ENCODE measurements at regions not wholly inside any gene's neighbourhood (a gene's known extent, or its start where the extent isn't known, plus 50 kb on each side); places are given as distances from the start of the nearest gene placed in this dataset.

GRCh38 chr13:63853816-63854215, 2438.2 kb upstream of the PCDH20 start:
- H3K27me3 Mint-ChIP-seq: no peaks in the 10 kb centered on the region
- DNase-seq (ENCODE audit: low spot score, unreplicated experiment): no peak
- TF ChIP-seq CTCF (IDR thresholded peaks at IDR 0.05; ENCODE audit: unreplicated experiment): no peak
- no peak overlapping the region for H3K27ac Mint-ChIP-seq
- H3K4me1 Mint-ChIP-seq (ENCODE audit: low read depth): peaks cover 11% of the 10 kb centered on the region
- no peaks in the 10 kb centered on the region for H3K36me3 Mint-ChIP-seq (ENCODE audit: insufficient read depth)
- H3K9me3 Mint-ChIP-seq (ENCODE audit: low read depth): no peaks in the 10 kb centered on the region
- no peak overlapping the region for H3K4me3 Mint-ChIP-seq (ENCODE audit: low read depth)

GRCh38 chr13:63851526-63851925, 2435.9 kb upstream of the PCDH20 start:
- H3K27me3 Mint-ChIP-seq: no peaks in the 10 kb centered on the region
- no peak overlapping the region for H3K4me3 Mint-ChIP-seq (ENCODE audit: low read depth)

GRCh38 chr13:63843766-63844699, 2428.4 kb upstream of the PCDH20 start:
- no peak for TF ChIP-seq CTCF (IDR thresholded peaks at IDR 0.05; ENCODE audit: unreplicated experiment)
- Mint-ChIP-seq H3K27ac (no peak overlapping the region), H3K9me3 (ENCODE audit: low read depth) (no peaks in the 10 kb centered on the region), H3K36me3 (ENCODE audit: insufficient read depth) (no peaks in the 10 kb centered on the region), H3K4me3 (ENCODE audit: low read depth) (no peak overlapping the region), H3K27me3 (no peaks in the 10 kb centered on the region), H3K4me1 (ENCODE audit: low read depth) (no peaks in the 10 kb centered on the region)
- no peak for DNase-seq (ENCODE audit: low spot score, unreplicated experiment)

More at GRCh38 chr13:63851526-63851925, 2435.9 kb upstream of the PCDH20 start:
- Mint-ChIP-seq H3K4me1 (ENCODE audit: low read depth) (peaks cover 11% of the 10 kb centered on the region), H3K36me3 (ENCODE audit: insufficient read depth) (no peaks in the 10 kb centered on the region), H3K27ac (no peak overlapping the region), H3K9me3 (ENCODE audit: low read depth) (no peaks in the 10 kb centered on the region)
- DNase-seq (ENCODE audit: low spot score, unreplicated experiment): no peak
- no peak for TF ChIP-seq CTCF (IDR thresholded peaks at IDR 0.05; ENCODE audit: unreplicated experiment)

GRCh38 chr13:63842102-63842501, 2426.5 kb upstream of the PCDH20 start:
- no peaks in the 10 kb centered on the region for H3K36me3 Mint-ChIP-seq (ENCODE audit: insufficient read depth)

More at GRCh38 chr13:63842102-63842501, 2426.5 kb upstream of the PCDH20 start:
- no peak for TF ChIP-seq CTCF (IDR thresholded peaks at IDR 0.05; ENCODE audit: unreplicated experiment)
- DNase-seq (ENCODE audit: low spot score, unreplicated experiment): no peak
- Mint-ChIP-seq H3K4me3 (ENCODE audit: low read depth) (no peak overlapping the region), H3K9me3 (ENCODE audit: low read depth) (no peaks in the 10 kb centered on the region), H3K27ac (no peak overlapping the region), H3K4me1 (ENCODE audit: low read depth) (no peaks in the 10 kb centered on the region), H3K27me3 (no peaks in the 10 kb centered on the region)
